Activated CD8-positive, alpha-beta memory T cell treated with anti-CD3 and anti-CD28 coated beads, Interleukin-2, amount 50 U/mL, for 48 hours (primary cell): ENCODE measurements at regions not wholly inside any gene's neighbourhood (a gene's known extent, or its start where the extent isn't known, plus 50 kb on each side); places are given as distances from the start of the nearest gene placed in this dataset.

Source experiments
- DNase-seq: peaks from one replicate; pipeline ENCODE4 v3.0.0-alpha.2; 2020

GRCh38 chr2:211070547-211070946 is 514.1 kb downstream of the CPS1 start:
- no peak for DNase-seq

GRCh38 chr2:211077216-211077767 is 520.9 kb downstream of the CPS1 start:
- DNase-seq = no peak

GRCh38 chr2:211084352-211084751 is 528.0 kb downstream of the CPS1 start:
- no peak for DNase-seq

- DNase-seq = no peak
Observed at GRCh38 chr2:211085056-211085680, 528.8 kb downstream of the CPS1 start.

GRCh38 chr2:211086049-211086448 is 529.6 kb downstream of the CPS1 start:
- DNase-seq = no peak

GRCh38 chr2:211089127-211089526 is 532.7 kb downstream of the CPS1 start:
- no peak for DNase-seq

- no peak for DNase-seq
Observed at GRCh38 chr2:211093743-211094303, 537.4 kb downstream of the CPS1 start.

GRCh38 chr2:211103989-211104388 is 547.6 kb downstream of the CPS1 start:
- DNase-seq = no peak

GRCh38 chr2:211113334-211114175 is 557.2 kb downstream of the CPS1 start:
- no peak for DNase-seq

- DNase-seq = no peak
Observed at GRCh38 chr2:211114826-211115455, 558.5 kb downstream of the CPS1 start.

- DNase-seq = no peak
Observed at GRCh38 chr2:211117026-211117425, 560.6 kb downstream of the CPS1 start.

GRCh38 chr2:211126256-211126655 is 569.9 kb downstream of the CPS1 start:
- DNase-seq = no peak

GRCh38 chr2:211127501-211127900 is 571.1 kb downstream of the CPS1 start:
- DNase-seq = no peak

GRCh38 chr2:211128287-211128686 is 571.9 kb downstream of the CPS1 start:
- DNase-seq = no peak

GRCh38 chr2:211129798-211130197 is 573.4 kb downstream of the CPS1 start:
- no peak for DNase-seq

- no peak for DNase-seq
Observed at GRCh38 chr2:211132046-211132445, 575.6 kb downstream of the CPS1 start.

- no peak for DNase-seq
Observed at GRCh38 chr2:211132573-211132972, 576.2 kb downstream of the CPS1 start.

GRCh38 chr2:211133766-211134165 is 577.4 kb downstream of the CPS1 start:
- no peak for DNase-seq

- no peak for DNase-seq
Observed at GRCh38 chr2:211138551-211138950, 582.2 kb downstream of the CPS1 start.

GRCh38 chr2:211141646-211142045 is 585.2 kb downstream of the CPS1 start:
- no peak for DNase-seq

GRCh38 chr2:211144078-211144477 is 587.7 kb downstream of the CPS1 start:
- DNase-seq = no peak

- no peak for DNase-seq
Observed at GRCh38 chr2:211144974-211145665, 588.7 kb downstream of the CPS1 start.

GRCh38 chr2:211149731-211150130 is 593.3 kb downstream of the CPS1 start:
- no peak for DNase-seq
